GM19351 (cell line): ENCODE measurements at regions not wholly inside any gene's neighbourhood (a gene's known extent, or its start where the extent isn't known, plus 50 kb on each side); places are given as distances from the start of the nearest gene placed in this dataset.
"Not testable (repeated sequence)": the region's sequence is repeated elsewhere in the genome, so short reads cannot be mapped to it uniquely, and the experiment has no call there.

ENCODE experiments used
- ATAC-seq: cut with Tn5 transposase; IDR thresholded peaks from one replicate; pipeline ENCODE4 v1.9.1; 2021; ENCODE audit warnings: mild to moderate bottlenecking, moderate library complexity; ENCODE audit not compliant: unreplicated experiment

DNA sequence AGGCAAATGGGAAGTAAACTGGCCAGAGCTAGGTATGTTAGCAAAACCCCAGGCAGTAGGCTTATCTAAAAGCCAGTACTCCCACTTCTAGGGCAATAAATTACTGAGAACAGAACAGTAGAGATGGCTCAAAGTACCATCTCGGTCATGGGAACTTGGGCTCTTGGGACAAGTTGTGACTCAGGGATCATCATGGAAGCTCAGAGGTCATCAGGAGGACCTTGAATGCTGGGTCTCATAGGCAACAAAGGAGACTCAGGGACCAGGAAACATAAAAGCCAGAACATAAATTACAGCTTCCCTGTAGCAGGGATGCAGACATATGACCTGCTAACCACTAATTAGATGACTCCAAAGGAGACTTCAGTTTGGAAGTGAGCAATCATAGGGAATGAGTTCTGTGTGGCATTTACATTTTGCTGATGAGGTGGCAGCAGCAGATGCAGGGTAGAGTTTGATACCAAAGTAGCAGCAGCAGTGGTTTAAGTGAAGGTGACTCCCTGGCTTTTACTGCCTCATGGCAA lies 97.6 kb upstream of the SCAF11 start:
- no peak for ATAC-seq

DNA sequence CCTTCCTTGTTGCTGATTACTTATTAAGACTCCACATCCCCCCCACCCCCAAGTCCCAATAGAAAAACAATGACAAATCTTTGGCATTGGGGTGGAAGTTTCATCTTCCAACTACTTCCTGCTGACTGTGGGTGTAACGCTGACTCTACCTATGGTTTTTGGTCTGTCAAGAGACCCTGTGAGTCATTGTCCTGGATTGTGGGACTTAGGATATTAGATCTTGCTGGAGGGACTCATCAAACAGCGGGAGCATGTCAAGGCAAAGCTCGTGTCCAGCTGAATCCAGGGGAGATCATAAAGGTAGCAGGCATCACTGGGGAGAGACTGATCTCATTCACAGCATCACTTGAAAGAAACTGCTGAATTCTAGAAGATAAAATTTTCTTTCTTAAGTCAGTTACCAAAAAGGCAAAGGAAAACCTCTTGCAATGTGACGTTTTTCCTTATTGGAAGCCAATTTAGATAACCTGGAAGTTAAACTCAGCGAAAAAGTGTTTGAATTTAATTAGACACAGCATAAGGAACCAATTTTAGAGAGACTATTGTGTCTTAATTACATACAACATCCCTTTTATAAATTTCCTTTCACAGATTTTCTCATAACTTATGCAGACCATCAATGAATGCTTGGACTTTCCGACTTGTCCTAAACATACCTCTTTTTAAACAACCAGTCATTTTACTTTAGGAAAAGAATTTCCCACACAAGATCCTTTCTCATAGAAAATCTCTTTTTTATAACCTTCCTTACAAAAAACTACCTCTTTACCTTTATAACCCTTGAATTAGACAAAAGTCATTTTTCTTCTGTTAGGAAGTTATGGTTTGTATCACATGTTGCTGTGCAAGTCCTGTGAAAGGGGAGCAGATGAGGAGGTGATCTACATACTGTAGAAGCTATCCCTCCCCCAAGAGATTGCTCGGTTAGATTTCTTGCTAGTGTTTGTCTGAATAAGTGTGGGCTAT lies 94.6 kb upstream of the SCAF11 start:
- no peak for ATAC-seq

GRCh38 chr12:46082490-46083200 lies 92.3 kb upstream of the SCAF11 start:
- no peak for ATAC-seq

- no peak for ATAC-seq
Measured at GRCh38 chr12:46073321-46073720, 82.9 kb upstream of the SCAF11 start.

DNA sequence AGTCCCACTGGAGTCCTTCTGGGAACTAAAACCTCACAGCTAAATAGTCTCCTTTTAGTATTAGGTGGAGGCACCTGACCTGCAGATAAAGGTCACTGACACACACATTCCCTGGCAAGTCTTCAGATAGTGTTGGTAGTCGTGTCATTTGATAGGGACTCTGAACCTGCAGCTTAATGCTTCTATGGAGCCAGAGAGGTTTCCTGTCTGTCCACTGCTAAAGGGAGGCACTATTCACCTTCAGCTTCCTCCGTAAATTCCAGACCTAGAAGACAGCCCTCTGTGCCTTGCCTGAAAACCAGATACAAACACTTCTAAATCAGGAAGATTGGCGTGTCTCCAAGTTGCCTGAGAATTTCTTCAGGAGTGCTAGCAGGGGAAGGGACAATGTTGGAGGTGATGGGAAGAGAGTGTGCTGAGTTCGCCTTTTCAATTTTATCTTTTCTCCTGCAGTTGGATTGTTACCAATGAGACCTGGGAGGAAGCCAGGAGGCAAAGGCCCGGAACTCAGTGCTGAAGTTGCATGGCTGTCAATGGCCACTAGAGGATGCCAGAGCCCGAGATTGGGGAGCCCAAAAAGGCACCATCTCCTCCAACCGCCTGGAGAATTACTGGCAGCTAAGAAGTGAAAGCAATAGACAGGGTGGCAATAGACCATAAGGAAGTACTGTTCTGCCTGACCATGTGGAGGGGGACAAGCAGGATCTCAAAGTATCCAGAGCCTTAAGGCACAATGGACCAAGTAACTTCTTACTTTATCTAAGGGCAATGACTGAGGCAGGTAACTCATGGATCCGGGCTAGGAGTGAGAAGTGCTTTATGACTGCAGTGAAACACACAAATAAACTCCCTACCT lies 81.6 kb upstream of the SCAF11 start:
- peak; percentile 96 for ATAC-seq

DNA sequence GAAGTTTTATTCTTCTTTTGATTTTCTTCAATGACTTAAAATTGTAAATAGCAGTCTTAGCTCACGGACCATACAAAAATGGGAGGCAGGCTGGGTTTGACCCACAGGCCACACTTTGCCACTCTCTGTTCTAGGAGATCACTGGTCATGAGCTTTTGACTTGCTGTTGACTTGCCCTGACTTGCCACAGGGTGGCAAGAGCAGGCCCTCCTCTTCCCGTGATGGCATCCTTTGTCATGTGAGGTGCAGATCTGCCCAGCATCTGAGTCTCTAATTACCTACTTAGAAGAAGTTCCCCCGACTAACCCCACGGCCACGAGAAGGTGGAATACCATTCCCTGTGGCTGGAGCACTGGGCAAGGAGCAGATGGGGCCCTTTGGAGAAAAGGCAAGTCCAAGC lies 81.0 kb upstream of the SCAF11 start:
- no peak for ATAC-seq

GRCh38 chr12:46067094-46067493 lies 76.7 kb upstream of the SCAF11 start:
- ATAC-seq, result no peak

DNA sequence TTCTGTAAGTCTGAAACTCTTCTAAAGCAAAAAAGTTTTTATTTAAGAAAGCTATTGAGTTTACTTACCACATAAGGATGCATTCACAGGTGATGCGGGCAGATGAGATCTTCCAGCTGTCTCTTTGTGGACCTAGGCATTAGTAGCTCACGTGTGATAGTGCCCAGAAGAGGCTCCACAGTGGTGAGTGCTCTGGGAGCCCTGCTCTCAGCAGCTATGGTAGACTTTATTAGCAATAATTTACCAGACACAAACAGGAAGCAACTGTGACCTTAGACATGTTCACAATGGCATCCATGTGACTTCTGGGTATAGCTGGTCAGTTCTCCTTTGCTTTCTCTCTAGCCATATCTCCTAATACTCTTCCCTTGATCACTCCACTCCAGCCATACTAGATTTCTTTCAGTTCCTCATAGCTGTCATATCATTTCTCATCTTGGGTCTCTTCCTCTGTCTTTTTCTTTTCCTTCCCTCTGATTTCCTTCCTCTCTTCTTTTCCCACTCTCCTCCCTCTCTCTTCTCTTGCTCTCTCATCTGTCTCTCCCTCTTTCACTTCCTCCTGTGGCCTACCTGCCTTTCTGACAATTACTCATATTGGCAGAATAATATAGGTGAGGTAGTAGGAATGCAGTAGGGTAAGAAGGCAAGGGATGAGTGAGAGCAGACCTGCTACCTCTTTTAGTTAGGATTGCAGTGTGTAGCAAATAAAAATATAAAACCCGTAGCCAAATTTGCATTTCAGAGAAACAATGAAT lies 75.2 kb upstream of the SCAF11 start:
- peak; percentile 58 for ATAC-seq

DNA sequence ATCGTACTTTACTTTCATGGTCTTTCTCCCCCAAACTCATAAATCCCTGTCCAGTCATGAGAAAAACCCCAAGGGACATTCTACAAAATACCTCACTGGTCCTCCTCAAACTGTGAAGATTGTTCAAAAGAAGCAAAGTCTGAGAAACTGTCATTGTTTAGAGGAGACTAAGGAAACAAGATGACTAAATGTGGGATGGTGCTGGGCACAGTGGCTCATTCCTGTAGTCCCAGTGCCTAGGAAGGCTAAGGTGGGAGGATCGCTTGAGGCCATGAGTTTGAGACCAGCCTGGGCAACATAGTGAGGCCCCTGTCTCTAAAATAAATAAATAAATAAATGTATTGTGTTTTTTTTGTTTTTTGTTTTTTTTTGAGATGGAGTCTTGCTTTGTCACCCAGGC lies 74.2 kb upstream of the SCAF11 start:
- no peak for ATAC-seq

DNA sequence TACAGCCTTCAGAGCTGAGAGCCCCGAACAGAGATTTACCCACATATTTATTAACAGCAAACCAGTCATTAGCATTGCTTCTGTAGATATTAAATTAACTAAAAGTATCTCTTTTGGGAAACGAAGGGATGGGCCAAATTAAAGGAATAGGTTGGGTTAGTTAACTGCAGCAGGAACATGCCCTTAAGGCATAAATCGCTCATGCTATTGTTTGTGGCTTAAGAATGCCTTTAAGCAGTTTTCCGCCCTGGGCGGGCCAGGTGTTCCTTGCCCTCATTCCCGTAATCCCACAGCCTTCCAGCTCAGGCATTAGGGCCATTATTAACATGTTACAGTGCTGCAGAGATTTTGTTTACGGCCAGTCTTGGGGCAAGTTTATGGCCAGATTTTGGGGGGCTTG lies 68.3 kb upstream of the SCAF11 start:
- not testable (repeated sequence) for ATAC-seq

DNA sequence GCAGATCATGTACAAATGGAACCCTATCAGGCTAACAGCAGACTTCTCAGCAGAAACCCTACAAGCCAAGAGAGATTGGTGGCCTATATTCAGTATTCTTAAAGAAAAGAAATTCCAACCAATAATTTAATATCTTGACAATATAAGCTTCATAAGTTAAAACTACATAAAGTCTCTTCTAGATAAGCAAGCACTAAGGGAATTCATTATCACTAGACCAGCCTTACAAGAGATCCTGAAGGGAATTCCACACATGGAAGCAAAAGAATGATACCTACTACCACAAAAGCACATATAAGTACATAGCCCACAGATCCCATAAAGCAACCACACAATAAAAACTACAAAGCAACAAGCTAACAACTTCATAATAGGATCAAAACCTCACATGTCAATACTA lies 60.4 kb upstream of the SCAF11 start:
- no peak for ATAC-seq

- no peak for ATAC-seq
Measured at GRCh38 chr12:46049665-46050064, 59.3 kb upstream of the SCAF11 start.

GRCh38 chr12:46046436-46046835 lies 56.1 kb upstream of the SCAF11 start:
- no peak for ATAC-seq

DNA sequence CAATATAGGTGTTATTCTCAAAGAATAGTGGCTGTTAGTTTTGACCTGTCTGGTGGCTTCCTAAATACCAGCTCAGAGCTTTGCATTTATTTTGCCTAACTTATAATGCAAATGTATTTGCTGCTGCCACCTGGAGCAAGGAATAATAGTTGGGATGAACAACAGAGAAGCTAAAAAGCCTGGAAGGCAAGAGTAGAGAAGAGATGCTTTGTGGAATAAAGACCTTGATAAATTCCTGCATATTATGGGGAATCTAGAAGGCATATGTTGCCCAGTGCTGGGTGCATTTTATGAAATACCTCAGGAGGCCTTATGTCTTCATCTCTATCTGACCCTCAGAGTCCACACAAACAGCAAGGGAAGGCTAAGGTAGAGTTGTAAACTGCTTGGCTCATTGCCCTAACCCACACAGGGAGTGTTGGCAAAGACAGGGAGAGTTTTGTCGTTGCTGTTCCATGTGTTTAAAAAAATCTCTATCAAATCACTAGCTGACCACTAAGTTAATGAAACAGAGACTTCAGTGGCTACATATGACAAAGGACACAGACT lies 53.7 kb upstream of the SCAF11 start:
- ATAC-seq, result no peak
